NCI-H2196 (cell line): ENCODE measurements at regions not wholly inside any gene's neighbourhood (a gene's known extent, or its start where the extent isn't known, plus 50 kb on each side); places are given as distances from the start of the nearest gene placed in this dataset.

Experiments used
- DNase-seq: peaks from one replicate; lab custom pipeline; 2025; ENCODE audit not compliant: unreplicated experiment; lab: John Stamatoyannopoulos, UW

DNA sequence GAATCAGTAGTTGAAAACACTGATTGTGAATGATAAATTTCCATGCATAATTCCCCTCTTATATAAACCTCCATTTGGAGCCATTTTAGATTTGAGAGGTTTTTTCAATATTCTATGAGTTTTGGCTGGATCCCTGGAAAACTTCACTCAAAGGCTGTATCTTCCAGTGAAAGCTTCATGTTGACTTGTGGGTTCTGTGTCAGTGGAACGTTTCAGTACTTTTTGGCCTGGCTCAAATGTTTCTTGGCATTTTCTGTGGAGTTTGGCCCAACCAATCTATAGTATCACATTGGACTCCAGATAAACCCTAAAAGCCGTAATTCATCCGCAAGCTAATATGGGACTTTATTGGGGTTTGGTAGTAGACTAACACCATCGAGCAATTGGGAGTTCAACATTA is 172.6 kb upstream of the PRPS1L1 start:
- DNase-seq, result no peak

DNA sequence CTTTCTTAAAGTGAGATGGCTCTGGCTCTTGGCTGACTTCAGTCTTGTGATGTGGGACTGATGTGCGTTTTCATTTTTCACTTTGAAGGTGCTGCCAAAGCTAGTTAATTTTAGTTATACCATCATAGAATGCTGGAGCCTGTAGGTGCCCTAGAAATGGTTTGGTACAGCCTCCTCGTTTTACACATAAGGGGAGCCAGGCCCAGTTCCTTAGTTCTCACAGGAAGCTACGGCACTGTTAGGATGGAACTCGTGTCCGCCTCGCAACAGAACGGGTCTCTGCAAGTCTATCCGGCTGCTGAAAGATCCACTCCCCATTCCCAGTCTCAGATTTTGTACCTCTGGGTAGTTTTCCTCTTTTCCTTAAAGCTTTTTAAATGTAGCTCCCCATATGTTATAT is 173.2 kb upstream of the PRPS1L1 start:
- DNase-seq, result no peak

DNA sequence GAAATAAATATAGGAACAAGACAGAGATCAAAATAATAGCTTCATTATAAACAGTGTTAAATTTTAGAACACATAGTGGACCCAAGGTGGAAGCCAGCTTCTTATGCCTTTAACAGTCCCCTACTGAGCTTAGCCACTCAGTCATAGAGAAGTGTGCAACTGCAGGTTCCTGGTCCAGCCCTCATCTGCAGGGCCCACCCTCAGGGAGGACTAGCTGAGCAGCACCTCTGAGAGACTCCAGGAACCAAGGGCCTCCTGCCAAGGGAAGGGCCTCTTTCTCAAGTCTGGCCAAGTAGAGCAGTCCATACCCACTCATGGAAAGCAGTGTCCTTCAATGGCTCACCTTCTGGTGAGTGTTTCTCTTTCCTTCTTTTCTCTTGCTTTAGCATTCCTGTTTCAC is 173.7 kb upstream of the PRPS1L1 start:
- no peak for DNase-seq

DNA sequence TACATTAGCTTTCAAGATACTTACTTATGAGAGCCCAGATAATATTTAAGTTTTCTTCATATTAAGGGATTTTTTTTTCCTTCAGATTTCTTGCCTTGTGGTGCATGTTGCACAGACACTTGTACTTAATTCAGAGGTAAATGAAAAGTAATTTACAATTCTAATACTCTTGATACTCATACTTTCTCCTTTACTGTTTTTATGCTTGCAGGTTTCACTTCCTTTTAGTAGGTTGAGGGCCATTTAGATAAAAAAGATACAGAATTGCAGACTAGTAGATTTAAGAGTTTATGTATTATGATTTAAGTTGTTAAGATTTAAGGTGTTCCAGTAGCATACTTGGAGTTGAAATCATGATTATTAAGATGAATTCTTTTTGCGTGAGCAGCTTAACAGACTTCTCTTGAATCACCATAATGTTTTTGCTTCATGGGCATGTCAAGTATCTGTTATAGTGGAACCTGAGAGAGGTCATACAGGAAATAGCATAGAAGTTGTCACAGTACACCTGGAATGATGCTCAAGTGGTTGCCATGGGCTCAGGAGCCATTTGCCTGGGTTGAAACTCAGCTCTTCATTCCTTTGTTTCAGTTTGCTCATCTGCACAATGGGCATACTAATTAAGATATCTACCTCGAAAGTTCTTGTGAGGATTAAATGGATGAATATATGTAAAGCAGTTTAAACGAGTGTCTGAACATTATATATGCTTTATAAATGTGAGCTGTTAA is 174.8 kb upstream of the PRPS1L1 start:
- no peak for DNase-seq

DNA sequence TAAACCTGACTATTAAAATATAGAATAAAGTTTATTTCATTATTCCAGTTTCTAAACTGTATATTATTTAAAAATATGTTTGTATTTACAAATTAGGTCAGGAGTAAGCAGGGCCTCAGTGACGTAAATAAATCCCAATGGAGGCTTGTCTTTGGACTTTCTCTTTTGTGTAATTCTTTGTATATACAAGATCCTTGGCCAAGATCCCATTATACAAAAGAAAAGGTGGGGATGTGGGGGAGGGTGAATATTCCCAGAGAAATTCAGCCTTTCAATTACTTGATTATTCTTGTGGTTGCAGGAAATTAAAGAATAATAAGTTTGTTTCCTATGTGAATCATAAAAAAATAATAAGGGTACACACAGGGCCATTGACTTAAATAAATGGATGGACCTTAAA is 178.7 kb upstream of the PRPS1L1 start:
- DNase-seq, result no peak

DNA sequence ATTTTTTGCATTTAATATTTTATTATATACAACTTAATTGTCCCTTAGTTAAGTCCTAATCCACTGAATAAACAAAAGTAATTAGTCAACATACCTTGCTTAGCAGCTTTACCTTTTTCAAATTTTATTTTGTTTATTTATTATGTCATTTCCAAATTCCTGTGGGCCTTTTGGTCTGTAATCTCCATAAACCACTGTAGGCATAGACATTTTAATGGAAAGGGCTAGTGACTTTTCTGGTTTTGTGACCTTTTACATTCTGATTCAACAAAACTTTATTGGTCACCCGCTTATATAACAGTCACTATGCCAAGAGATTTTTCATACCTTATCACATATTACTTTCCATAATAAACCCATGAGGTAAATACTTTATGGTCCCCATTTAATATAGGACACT is 181.3 kb upstream of the PRPS1L1 start:
- DNase-seq, result no peak

DNA sequence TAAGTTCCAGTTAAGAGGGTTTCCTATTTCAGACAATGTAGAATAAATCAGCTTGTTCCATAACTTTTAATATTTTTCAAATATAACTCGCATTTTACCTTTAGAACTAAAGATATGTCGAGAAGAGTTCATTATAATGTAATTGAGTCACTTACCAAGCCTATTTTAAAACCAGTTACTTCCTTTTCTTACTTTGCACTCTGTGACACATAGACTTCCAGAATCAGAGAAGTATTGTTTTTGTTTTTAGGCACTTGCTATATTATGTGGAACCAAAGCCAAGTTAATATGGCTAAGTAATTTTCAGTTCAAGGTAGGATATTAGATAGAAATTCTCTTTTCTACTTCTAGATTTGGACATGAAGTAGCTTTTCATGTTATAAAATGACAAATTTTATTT is 182.7 kb upstream of the PRPS1L1 start:
- no peak for DNase-seq

DNA sequence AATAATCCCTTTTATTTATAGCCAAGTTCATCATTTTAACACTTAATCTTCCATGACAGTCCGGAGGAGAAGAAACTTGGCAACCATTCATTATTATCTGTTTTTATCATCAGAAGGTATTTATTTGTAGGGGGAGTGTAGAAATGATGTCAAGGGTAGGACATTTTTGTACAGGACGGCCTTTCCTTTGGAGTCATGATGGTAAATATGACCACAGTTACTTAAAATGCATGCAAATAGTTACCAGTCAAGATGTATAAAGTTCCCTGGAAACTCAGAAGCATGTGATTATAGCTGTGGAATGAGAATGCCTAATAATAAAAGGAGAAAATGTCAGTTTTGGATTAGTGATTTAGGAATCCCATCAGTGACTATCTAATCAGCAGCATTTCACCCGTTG is 183.1 kb upstream of the PRPS1L1 start:
- no peak for DNase-seq

DNA sequence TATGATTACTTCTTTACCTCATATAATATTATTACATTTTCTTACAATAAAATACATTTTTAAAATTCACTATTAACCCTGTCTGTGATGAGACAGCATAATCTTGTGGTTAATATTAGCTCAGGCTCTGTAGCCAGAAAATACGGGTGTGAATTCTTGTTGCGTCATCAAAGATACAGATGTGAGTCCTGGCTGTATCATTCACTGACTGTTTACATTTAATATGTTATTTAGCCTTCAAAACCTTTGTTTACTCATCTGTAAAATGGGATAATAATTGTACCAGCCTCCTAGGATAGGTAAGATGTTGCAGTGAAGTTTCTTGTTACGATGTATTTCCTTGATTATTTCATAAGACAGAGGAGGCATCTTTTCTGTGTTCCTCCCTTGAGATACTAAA is 184.7 kb upstream of the PRPS1L1 start:
- DNase-seq, result no peak

DNA sequence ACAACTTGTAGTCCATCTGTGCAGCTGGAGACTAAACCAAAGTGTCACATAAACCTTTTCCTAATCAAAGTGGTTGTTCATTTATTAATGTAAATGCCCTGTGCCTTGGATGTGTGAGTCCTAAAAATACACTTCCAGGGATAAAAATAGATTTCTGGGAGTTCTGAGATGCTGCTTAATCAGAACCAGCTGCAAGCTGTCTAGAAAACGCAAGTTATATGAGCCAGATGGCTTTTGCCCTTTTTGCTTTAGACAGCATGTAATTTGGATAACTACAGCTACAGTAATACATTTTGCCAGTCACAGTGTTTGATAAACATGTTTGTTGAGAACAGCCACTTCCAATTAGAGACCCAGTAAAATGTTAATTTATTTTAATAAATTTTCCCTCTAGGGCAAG is 185.1 kb upstream of the PRPS1L1 start:
- no peak for DNase-seq

DNA sequence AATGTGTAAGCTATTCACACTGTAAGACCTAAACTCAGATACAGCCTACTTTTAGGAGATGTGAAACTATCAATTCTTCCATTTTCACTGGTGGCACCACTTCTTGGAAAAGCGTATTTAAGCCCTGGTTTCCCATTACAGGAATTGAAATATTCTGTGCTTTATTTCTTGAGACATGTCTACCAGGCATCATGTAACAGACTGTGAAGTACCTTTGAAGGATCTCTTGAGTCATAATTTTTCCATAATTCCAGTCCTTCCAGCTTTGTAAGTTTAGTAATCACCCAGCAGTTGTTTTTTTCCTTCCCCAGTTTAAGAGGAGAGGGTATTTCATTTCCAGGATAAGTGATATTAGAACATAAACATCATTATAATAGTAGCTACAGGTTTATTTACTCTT is 186.0 kb upstream of the PRPS1L1 start:
- DNase-seq, result no peak

DNA sequence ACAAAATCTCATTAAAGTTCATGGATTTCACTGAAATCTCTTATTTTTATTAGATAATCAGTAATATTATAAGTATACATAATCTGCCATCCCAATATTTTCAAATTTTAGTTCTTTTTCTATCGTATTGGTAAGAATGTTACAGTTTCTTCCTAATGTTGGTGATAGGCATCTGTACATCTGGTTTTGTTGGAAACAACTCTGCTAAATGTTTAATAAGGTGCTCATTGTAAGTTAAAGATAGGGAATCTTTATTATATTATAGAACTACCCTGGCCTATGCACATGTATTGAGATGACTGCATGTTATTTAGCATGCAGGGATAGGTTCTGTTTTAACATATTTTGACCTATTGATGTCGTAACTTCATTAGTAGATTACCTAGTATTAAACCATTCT is 188.6 kb upstream of the PRPS1L1 start:
- no peak for DNase-seq

DNA sequence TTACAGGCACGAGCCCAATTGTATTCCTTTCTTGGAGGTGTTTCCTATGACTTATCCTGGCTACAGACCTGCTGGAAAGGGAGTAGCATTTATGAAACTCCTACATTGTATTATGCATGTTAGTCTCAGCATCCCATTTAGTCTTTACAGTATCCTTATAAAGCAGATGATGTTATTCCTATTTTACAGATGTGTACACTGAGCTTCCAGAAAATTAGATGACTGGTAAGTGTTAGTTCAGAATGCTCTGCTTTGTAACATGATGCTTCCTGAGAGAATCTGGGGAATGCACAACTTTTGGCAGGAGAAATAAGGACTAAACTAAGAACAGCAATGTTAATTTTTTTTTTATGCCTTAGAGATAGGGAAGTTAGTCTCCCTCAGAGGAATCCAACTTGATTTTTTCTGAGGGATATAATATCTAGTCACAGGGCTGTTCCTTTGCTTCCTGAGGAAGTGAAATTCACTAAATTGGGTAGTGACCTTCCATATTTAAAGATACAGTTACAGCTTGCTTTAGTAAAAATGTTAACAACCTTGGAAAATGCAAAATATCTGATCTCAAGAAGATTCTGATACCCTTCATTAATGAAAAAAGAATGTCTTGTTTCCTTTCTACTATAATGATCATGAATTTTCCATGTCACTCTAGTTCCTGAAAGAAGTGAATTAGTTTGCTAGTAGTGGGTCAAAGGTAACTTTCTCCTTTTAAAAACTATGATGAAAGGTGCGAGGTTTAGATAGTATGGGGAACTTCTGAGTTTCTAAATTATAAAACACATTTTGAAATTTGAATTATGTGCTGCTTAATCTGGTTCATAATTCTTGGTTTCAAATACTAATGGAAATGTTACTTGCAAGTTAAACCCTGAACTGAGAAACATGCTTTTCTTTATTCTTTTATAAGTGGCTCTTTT is 194.0 kb upstream of the PRPS1L1 start:
- DNase-seq, result no peak

DNA sequence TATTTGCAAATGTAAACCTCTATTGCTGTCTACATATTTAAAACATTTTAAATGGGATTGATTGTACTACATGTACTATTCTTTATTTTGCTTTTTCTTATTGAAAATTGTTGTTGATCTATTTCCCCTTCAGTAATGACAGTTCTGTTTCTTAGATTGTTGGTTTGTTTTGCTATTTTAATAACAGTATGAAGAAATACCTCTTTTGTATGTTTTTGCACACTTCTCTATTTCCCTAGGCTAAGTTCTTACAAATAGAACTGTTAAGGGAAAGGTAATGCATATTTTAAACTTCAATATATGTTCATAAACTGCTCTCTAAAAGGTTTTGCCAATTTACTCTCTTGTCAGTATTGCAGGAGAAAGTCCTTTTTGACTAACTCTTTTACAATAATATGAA is 195.0 kb upstream of the PRPS1L1 start:
- DNase-seq, result no peak

DNA sequence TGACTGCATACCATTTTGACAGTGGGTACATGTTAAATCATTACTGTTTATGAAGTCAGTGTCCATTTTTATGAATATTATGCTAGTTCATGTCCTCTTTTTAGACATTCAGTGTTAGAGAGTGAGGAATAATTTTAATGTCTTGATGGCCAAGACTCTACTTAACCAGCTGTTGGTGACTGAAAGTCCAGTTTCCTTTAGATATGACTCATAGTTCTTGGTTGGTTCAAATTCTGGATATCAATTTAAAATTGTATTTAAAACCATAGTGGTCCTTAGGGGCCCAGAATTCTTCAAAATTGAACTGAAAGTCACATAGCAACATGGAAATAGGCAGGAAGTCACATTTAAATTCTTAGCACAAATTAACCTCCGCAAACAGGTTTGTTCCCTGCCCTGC is 196.5 kb upstream of the PRPS1L1 start:
- DNase-seq, result no peak

DNA sequence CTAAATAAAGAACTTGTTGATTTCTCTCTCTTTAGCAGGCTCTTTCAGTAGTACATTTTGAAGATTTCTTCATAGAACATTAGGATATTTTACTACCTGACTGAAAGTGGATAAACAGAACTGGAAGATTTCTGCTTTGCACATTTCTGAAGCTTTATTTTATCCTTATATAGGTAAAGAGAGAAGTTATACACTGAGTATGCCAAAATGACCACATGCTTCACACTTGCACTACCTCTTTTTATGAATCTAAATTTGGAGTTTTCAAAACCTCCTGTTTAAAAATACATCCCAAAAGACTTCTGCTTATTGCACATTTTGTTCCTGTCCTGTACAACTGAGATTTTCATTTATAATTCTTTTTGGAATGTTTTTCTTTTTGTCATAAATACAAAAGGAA is 197.4 kb upstream of the PRPS1L1 start:
- no peak for DNase-seq

DNA sequence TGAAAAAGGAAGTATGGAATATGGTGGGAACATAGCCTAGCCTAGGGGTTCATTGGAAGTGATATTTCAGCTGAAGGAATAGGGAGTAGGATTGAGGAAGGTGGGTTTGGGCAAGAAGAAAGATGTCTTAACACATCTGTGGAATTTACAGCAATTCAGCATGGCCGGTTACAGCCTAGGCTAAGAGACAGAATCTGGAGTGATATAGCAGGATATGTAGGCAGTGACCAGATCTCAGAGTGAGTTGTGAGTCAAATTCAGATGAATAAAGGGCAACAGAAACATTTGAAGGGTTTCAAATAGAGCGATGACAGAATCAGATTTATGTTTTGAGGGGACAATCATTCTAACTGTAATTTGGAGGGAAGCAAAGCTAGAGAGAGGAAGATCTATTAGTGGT is 199.0 kb upstream of the PRPS1L1 start:
- DNase-seq, result no peak

DNA sequence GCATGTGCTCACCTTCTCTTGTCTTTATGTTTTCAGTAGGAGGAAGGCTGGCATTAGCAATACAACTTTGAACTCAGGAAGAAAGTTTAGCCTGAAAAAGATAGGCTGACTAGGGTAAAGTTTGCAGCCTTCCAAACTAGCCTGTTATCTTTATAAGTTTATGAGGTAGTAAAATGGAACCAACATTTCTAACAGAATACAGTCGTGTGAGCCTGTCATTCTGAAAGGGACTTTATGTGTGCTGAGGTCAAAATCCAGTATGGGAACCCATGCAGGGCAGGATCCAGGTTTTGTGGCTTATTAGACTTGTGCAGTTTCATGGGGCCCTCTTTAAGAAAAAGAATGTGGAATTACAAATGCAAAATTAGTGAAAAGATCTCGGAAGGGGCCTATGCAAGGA is 201.0 kb upstream of the PRPS1L1 start:
- DNase-seq, result no peak

DNA sequence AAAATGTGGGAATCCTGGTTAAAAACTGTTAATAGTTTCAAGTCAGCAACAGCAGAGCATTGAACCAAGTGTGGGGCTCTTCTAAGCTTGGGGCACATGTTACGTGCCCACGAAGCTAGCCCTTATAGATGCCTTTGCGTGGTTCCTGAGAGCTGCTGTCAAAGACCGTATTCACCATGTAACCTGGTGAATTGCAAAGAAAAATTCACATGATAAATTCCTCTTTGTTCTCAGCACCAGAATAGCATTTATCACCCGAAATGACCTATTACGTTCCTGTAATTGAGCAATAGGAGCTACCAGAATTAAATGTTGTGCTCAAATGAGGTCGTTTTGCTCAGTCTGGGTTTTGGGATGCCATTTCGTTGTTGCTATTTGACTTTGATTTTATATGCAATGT is 202.6 kb upstream of the PRPS1L1 start:
- DNase-seq, result no peak

DNA sequence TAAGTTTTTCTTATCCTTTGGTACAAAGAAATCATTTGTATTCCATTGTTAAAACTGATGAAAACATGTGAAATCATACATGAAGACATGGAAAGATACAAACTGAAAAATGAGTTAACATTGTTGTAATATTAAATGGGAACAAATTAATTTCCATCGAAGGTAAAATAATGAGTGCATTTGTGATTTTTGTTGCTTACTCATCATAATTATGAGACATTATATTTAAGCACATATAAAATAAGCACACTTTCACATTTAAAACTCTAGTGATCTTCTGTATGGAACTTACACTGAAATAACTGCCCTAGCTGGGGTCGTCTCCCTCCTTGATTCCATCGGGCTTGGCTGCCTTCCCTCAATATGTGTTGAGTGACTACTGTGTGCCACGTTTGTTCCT is 204.2 kb upstream of the PRPS1L1 start:
- DNase-seq, result no peak

DNA sequence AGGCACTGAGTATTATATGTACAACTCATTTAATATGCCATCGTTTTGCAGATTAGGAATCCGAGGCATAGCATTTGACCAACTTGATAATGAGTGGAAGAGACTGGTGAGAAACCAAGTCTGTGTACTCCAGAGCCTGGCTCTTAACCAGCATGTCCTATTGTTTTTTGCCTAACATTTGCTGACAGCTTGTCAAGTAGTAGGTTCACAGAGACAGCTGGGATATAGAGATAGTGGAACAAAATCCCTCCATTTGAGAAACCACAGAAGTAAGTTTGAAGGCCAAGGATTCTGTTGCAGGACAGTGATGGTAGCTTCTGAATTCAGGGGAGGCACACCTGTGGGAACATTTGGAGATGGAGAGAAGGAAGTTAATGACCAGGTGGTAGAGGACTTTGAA is 206.9 kb upstream of the PRPS1L1 start:
- DNase-seq, result no peak

DNA sequence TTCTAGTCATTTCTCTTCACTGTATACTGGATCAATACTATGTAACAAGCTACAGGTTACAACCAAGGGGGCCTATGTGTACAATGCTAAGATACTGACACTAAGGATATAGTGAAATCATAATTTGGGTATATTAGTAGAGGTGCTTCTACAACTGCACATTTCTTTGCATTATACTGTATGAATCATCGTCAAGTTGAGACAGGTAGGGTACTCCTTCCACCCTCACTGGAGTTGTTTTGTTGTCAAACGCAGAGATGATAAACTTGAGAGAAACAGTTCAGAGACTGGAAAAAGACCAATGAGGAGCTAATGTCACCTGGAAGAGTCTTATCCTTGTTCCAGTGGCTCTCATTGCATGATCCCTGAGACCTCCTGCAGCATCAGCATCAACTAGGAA is 208.2 kb upstream of the PRPS1L1 start:
- DNase-seq, result no peak

DNA sequence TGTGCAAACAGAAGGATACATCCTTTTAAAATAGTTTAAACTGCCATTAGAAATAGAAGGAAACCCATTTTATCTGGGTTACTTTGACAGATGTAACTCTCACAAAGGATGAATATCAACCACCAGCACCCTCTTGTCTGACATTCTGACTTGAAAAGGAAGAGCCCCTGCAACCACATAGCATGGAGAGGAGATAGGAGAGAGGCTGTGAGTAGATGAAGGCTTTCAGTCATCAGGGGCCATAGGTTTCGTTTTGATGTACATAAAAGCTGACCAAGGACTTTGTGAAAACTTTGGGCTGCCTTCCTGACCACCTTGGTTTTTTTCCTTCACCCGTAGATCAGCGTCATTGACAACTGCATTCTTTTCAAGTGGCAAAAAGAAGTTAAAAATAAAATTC is 211.6 kb upstream of the PRPS1L1 start:
- no peak for DNase-seq
